Naive thymus-derived CD4-positive, alpha-beta T cell (primary cell): ENCODE measurements at regions not wholly inside any gene's neighbourhood (a gene's known extent, or its start where the extent isn't known, plus 50 kb on each side); places are given as distances from the start of the nearest gene placed in this dataset.

Experiments
- ATAC-seq: fragments of 150-1000 bp; cut with Tn5 transposase; 2 replicates; pipeline ENCODE4 v1.10.0; 2021; ENCODE audit warnings: mild to moderate bottlenecking, moderate library complexity
- CTCF ChIA-PET: fragments of 350-600 bp; sonication (Branson Sonifier 250); formaldehyde crosslinking; loops from one replicate; lab custom pipeline; 2021; ENCODE audit warnings: antibody characterized with exemption; lab: Charles Lee
- POLR2A ChIA-PET: fragments of 350-600 bp; sonication (Branson Sonifier 250); formaldehyde crosslinking; loops from one replicate; lab custom pipeline; 2021; ENCODE audit warnings: antibody characterized with exemption, inconsistent platforms; lab: Charles Lee
- DNase-seq, 9 donors: peaks; one replicate each; pipeline versions ENCODE4 v3.0.0 to v3.0.0-alpha.2; 2020 to 2022; ENCODE audit warnings: mixed read lengths in 1 of 9
- H3K27ac ChIP-seq: one replicate; pipeline ENCODE4 v1.7.0; 2013; ENCODE audit warnings: mild to moderate bottlenecking, low read depth, low read length, moderate library complexity
- H3K27me3 ChIP-seq, 2 donors: one replicate each; pipeline ENCODE4 v1.7.0; 2013; ENCODE audit warnings: low read length in 2 of 2, mild to moderate bottlenecking in 2 of 2, moderate library complexity in 2 of 2; ENCODE audit not compliant: control insufficient read depth in 2 of 2, insufficient read depth in 2 of 2
- H3K36me3 ChIP-seq, 3 experiments: 1 replicate in 2 of 3; 2 replicates in 1 of 3; pipeline ENCODE4 v1.7.0; 2013; ENCODE audit warnings: low read length in 3 of 3, mild to moderate bottlenecking in 3 of 3, moderate library complexity in 1 of 3; ENCODE audit not compliant: insufficient read depth in 3 of 3, control insufficient read depth in 2 of 3
- H3K4me1 ChIP-seq, 2 donors: one replicate each; pipeline ENCODE4 v1.7.0; 2013; ENCODE audit warnings: low read length in 2 of 2, mild to moderate bottlenecking in 2 of 2, moderate library complexity in 1 of 2; ENCODE audit not compliant: control insufficient read depth in 2 of 2, insufficient read depth in 2 of 2
- H3K4me3 ChIP-seq: 2 replicates; pipeline ENCODE4 v1.7.0; 2013; ENCODE audit warnings: mild to moderate bottlenecking, low read length
- H3K9me3 ChIP-seq, 3 experiments: 1 replicate in 2 of 3; 2 replicates in 1 of 3; pipeline ENCODE4 v1.7.0; 2013; ENCODE audit warnings: low read length in 3 of 3; ENCODE audit not compliant: control insufficient read depth in 2 of 3
- H3K27ac Mint-ChIP-seq, 9 donors: one replicate each; pipeline ENCODE4 v1.8.0; 2020 to 2022; ENCODE audit warnings: mixed read lengths in 9 of 9, mild to moderate bottlenecking in 8 of 9, moderate library complexity in 5 of 9, inconsistent platforms in 2 of 9
- H3K27me3 Mint-ChIP-seq, 5 donors: one replicate each; pipeline ENCODE4 v1.8.0; 2021 to 2022; ENCODE audit warnings: mixed read lengths in 5 of 5, mild to moderate bottlenecking in 1 of 5
- H3K36me3 Mint-ChIP-seq, 5 donors: one replicate each; pipeline ENCODE4 v1.8.0; 2020 to 2022; ENCODE audit warnings: mixed read lengths in 5 of 5, mild to moderate bottlenecking in 3 of 5, inconsistent platforms in 1 of 5
- H3K4me1 Mint-ChIP-seq, 7 donors: one replicate each; pipeline ENCODE4 v1.8.0; 2020 to 2022; ENCODE audit warnings: mixed read lengths in 7 of 7, mild to moderate bottlenecking in 3 of 7, inconsistent platforms in 1 of 7
- H3K4me3 Mint-ChIP-seq, 10 donors: one replicate each; pipeline ENCODE4 v1.8.0; 2020 to 2022; ENCODE audit warnings: mild to moderate bottlenecking in 10 of 10, mixed read lengths in 10 of 10, moderate library complexity in 6 of 10, inconsistent platforms in 2 of 10
- H3K9me3 Mint-ChIP-seq, 11 donors: one replicate each; pipeline ENCODE4 v1.8.0; 2020 to 2022; ENCODE audit warnings: mixed read lengths in 11 of 11, mild to moderate bottlenecking in 4 of 11, inconsistent platforms in 1 of 11, moderate library complexity in 1 of 11
- intact Hi-C, 2 donors: fragments of 100-400 bp; cut with micrococcal nuclease; formaldehyde crosslinking; loops; one replicate each; pipeline ENCODE4 v1.15.1; 2023

GRCh38 chr5:20286512-20286911, 298.5 kb upstream of the CDH18 start:
- CTCF ChIA-PET = no interaction called here

GRCh38 chr5:20276959-20277263, 288.9 kb upstream of the CDH18 start:
- no peaks in the 10 kb centered on the region for H3K27me3 Mint-ChIP-seq
- ChIA-PET CTCF (no interaction called here), POLR2A (no interaction called here)
- H3K27ac ChIP-seq = no peak overlapping the region
- H3K4me1 ChIP-seq = no peaks in the 10 kb centered on the region
- ATAC-seq (no peak), DNase-seq (no peak)
- no peak overlapping the region for H3K4me3 Mint-ChIP-seq
- intact Hi-C loops = no loop called here
- no peaks in the 10 kb centered on the region for H3K36me3 Mint-ChIP-seq
- H3K9me3 Mint-ChIP-seq = peaks cover 3 to 34% (median 16%) of the 10 kb centered on the region in 11 donors
- H3K4me1 Mint-ChIP-seq = no peaks in the 10 kb centered on the region
- no peaks in the 10 kb centered on the region for H3K36me3 ChIP-seq
- H3K9me3 ChIP-seq = peaks cover 0 to 13% (median 0%) of the 10 kb centered on the region in 3 experiments
- H3K27ac Mint-ChIP-seq = no peak overlapping the region
- no peak overlapping the region for H3K4me3 ChIP-seq
- no peaks in the 10 kb centered on the region for H3K27me3 ChIP-seq

More at GRCh38 chr5:20286512-20286911, 298.5 kb upstream of the CDH18 start:
- no peak overlapping the region for H3K27ac ChIP-seq
- H3K4me3 ChIP-seq = no peak overlapping the region
- H3K27me3 ChIP-seq = no peaks in the 10 kb centered on the region
- DNase-seq = no peak
- ATAC-seq = no peak
- peaks cover 0 to 10% (median 5%) of the 10 kb centered on the region in 11 donors for H3K9me3 Mint-ChIP-seq
- H3K27me3 Mint-ChIP-seq = no peaks in the 10 kb centered on the region
- no peaks in the 10 kb centered on the region for H3K36me3 Mint-ChIP-seq
- intact Hi-C loops = no loop called here
- no peak overlapping the region for H3K27ac Mint-ChIP-seq
- no peaks in the 10 kb centered on the region for H3K4me1 Mint-ChIP-seq
- no peaks in the 10 kb centered on the region for H3K36me3 ChIP-seq
- no peak overlapping the region for H3K4me3 Mint-ChIP-seq
- H3K9me3 ChIP-seq = no peaks in the 10 kb centered on the region
- H3K4me1 ChIP-seq = no peaks in the 10 kb centered on the region
- POLR2A ChIA-PET = no interaction called here

- Mint-ChIP-seq H3K36me3 (no peaks in the 10 kb centered on the region), H3K4me1 (no peaks in the 10 kb centered on the region), H3K27me3 (no peaks in the 10 kb centered on the region), H3K27ac (no peak overlapping the region), H3K9me3 (peaks cover 3 to 38% (median 18%) of the 10 kb centered on the region in 11 donors), H3K4me3 (no peak overlapping the region)
- Histone ChIP-seq H3K36me3 (no peaks in the 10 kb centered on the region), H3K4me1 (no peaks in the 10 kb centered on the region), H3K9me3 (peaks cover 0 to 13% (median 0%) of the 10 kb centered on the region in 3 experiments), H3K27me3 (no peaks in the 10 kb centered on the region), H3K4me3 (no peak overlapping the region), H3K27ac (no peak overlapping the region)
- intact Hi-C loops = no loop called here
- ATAC-seq (no peak), DNase-seq (no peak)
- ChIA-PET CTCF (no interaction called here), POLR2A (no interaction called here)
These were observed 288.3 kb upstream of the CDH18 start for GRCh38 chr5:20276061-20276958.

- Mint-ChIP-seq H3K4me3 (no peak overlapping the region), H3K9me3 (peaks cover 0 to 35% (median 11%) of the 10 kb centered on the region in 11 donors), H3K36me3 (no peaks in the 10 kb centered on the region), H3K4me1 (no peaks in the 10 kb centered on the region), H3K27me3 (no peaks in the 10 kb centered on the region), H3K27ac (no peak overlapping the region)
- ChIA-PET CTCF (no interaction called here), POLR2A (no interaction called here)
- intact Hi-C loops = no loop called here
- no peak overlapping the region for H3K4me3 ChIP-seq
- H3K9me3 ChIP-seq = no peaks in the 10 kb centered on the region
- H3K4me1 ChIP-seq = no peaks in the 10 kb centered on the region
- no peaks in the 10 kb centered on the region for H3K27me3 ChIP-seq
- H3K36me3 ChIP-seq = no peaks in the 10 kb centered on the region
- H3K27ac ChIP-seq = no peak overlapping the region
- no peak for ATAC-seq
- no peak for DNase-seq
These were observed 278.1 kb upstream of the CDH18 start for GRCh38 chr5:20266066-20266465.

- Histone ChIP-seq H3K27ac (no peak overlapping the region), H3K27me3 (no peaks in the 10 kb centered on the region), H3K4me1 (no peaks in the 10 kb centered on the region), H3K9me3 (no peaks in the 10 kb centered on the region), H3K36me3 (no peaks in the 10 kb centered on the region), H3K4me3 (no peak overlapping the region)
- intact Hi-C loops = no loop called here
- Mint-ChIP-seq H3K4me1 (no peaks in the 10 kb centered on the region), H3K9me3 (peaks cover 0 to 22% (median 7%) of the 10 kb centered on the region in 11 donors), H3K27me3 (no peaks in the 10 kb centered on the region), H3K27ac (no peak overlapping the region), H3K36me3 (no peaks in the 10 kb centered on the region), H3K4me3 (no peak overlapping the region)
- CTCF ChIA-PET = no interaction called here
- no peak for DNase-seq
- no peak for ATAC-seq
- POLR2A ChIA-PET = no interaction called here
These were observed 274.9 kb upstream of the CDH18 start for GRCh38 chr5:20262896-20263295.

- H3K4me3 Mint-ChIP-seq = no peak overlapping the region
- POLR2A ChIA-PET = no interaction called here
These were observed 266.7 kb upstream of the CDH18 start for GRCh38 chr5:20254748-20255147.

GRCh38 chr5:20248118-20248517, 260.1 kb upstream of the CDH18 start:
- intact Hi-C loops = no loop called here
- no peaks in the 10 kb centered on the region for H3K36me3 ChIP-seq
- H3K27me3 Mint-ChIP-seq = no peaks in the 10 kb centered on the region
- no peak overlapping the region for H3K27ac Mint-ChIP-seq
- H3K9me3 Mint-ChIP-seq = peaks cover 2 to 22% (median 6%) of the 10 kb centered on the region in 11 donors
- no peak overlapping the region for H3K4me3 ChIP-seq
- no peak overlapping the region for H3K4me3 Mint-ChIP-seq
- DNase-seq = no peak
- no peaks in the 10 kb centered on the region for H3K36me3 Mint-ChIP-seq
- ATAC-seq = no peak
- POLR2A ChIA-PET = no interaction called here
- H3K27me3 ChIP-seq = no peaks in the 10 kb centered on the region
- CTCF ChIA-PET = no interaction called here
- H3K4me1 Mint-ChIP-seq = no peaks in the 10 kb centered on the region
- no peaks in the 10 kb centered on the region for H3K4me1 ChIP-seq
- H3K9me3 ChIP-seq = no peaks in the 10 kb centered on the region
- H3K27ac ChIP-seq = no peak overlapping the region

More at GRCh38 chr5:20254748-20255147, 266.7 kb upstream of the CDH18 start:
- no peaks in the 10 kb centered on the region for H3K9me3 ChIP-seq
- H3K27ac ChIP-seq = no peak overlapping the region
- H3K36me3 ChIP-seq = no peaks in the 10 kb centered on the region
- H3K27me3 ChIP-seq = no peaks in the 10 kb centered on the region
- H3K36me3 Mint-ChIP-seq = no peaks in the 10 kb centered on the region
- DNase-seq (no peak), ATAC-seq (no peak)
- no peak overlapping the region for H3K4me3 ChIP-seq
- no peak overlapping the region for H3K27ac Mint-ChIP-seq
- no peaks in the 10 kb centered on the region for H3K4me1 ChIP-seq
- no peaks in the 10 kb centered on the region for H3K27me3 Mint-ChIP-seq
- H3K4me1 Mint-ChIP-seq = no peaks in the 10 kb centered on the region
- CTCF ChIA-PET = no interaction called here
- intact Hi-C loops = no loop called here
- peaks cover 2 to 27% (median 12%) of the 10 kb centered on the region in 11 donors for H3K9me3 Mint-ChIP-seq
